KMS-11 (cell line): ENCODE measurements at regions not wholly inside any gene's neighbourhood (a gene's known extent, or its start where the extent isn't known, plus 50 kb on each side); places are given as distances from the start of the nearest gene placed in this dataset.

Source experiments
- H2AFZ ChIP-seq: fragments of 200-600 bp; sonication (generic); 2 replicates; pipeline ENCODE4 v1.6.1; 2016; ENCODE audit warnings: antibody characterized with exemption, mixed run types, low read depth
- H3K27ac ChIP-seq: fragments of 200-600 bp; sonication (generic); 2 replicates; pipeline ENCODE4 v1.6.1; 2016; ENCODE audit warnings: mild to moderate bottlenecking, mixed run types
- H3K27me3 ChIP-seq: fragments of 200-600 bp; sonication (generic); 2 replicates; pipeline ENCODE4 v1.6.1; 2017; ENCODE audit warnings: mild to moderate bottlenecking, low read depth, mixed run types, moderate library complexity; ENCODE audit not compliant: insufficient read depth
- H3K36me3 ChIP-seq: fragments of 200-600 bp; sonication (generic); 2 replicates; pipeline ENCODE4 v1.6.1; 2017; ENCODE audit warnings: mild to moderate bottlenecking, mixed run types; ENCODE audit not compliant: insufficient read depth
- H3K4me1 ChIP-seq: fragments of 200-600 bp; sonication (generic); 2 replicates; pipeline ENCODE4 v1.6.1; 2016; ENCODE audit warnings: mild to moderate bottlenecking, low read depth, mixed run types; ENCODE audit not compliant: poor library complexity, severe bottlenecking
- H3K4me2 ChIP-seq: fragments of 200-600 bp; sonication (generic); 2 replicates; pipeline ENCODE4 v1.7.0; 2016; ENCODE audit warnings: mild to moderate bottlenecking, mixed run types
- H3K4me3 ChIP-seq: fragments of 200-600 bp; sonication (generic); IDR thresholded peaks from 2 replicates; pipeline ENCODE4 v1.6.1; 2017; ENCODE audit warnings: low read depth, low read length, mixed read lengths; ENCODE audit not compliant: insufficient read depth
- H3K79me2 ChIP-seq: fragments of 200-600 bp; sonication (generic); 2 replicates; pipeline ENCODE4 v1.6.1; 2016; ENCODE audit warnings: low read depth, mixed run types; ENCODE audit not compliant: insufficient read depth
- H3K9ac ChIP-seq: fragments of 200-600 bp; sonication (generic); 2 replicates; pipeline ENCODE4 v1.6.1; 2016; ENCODE audit warnings: mild to moderate bottlenecking, mixed run types
- H4K20me1 ChIP-seq: fragments of 200-600 bp; sonication (generic); 2 replicates; pipeline ENCODE4 v1.6.1; 2016; ENCODE audit warnings: mild to moderate bottlenecking, mixed run types; ENCODE audit not compliant: insufficient read depth
- TF ChIP-seq, protein P1 (sequence below): fragments of 200-600 bp; sonication (generic); conservative IDR thresholded peaks from 2 replicates; pipeline ENCODE4 v1.6.1; 2017; ENCODE audit warnings: low read depth, mild to moderate bottlenecking, antibody characterized with exemption, low read length, moderate library complexity, mixed read lengths

DNA sequence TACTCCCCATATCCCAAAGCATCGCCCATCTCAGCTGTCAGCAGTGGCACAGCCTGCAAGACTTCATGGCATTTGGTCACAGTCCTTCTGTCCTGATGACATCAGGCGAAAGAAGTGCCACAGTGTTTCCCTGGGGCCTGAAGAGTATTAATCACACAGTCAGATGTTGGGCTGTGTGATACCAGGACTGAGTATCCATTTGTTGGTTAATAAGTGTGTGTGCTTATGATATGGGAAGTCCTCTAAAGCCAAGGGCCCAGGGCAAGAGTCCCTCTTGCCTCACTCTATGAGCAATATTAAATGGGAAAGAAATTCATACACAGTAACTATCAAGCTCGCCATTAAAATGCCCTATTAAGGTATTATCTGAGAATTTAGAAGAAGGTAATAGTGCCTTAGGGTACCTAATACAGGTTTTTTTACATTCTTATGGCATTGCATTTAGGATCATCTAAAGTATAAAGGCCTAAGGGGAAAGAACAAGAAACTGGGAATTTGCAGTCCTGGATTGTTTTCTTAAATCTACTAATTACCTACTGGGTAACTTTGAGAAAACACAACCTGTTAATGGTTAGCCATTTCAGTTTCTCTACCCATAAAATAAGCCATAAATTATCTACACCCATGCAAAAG lies 204.1 kb upstream of the PREP start:
- H3K27ac ChIP-seq: no peak overlapping the region
- no peaks in the 10 kb centered on the region for H3K79me2 ChIP-seq
- TF ChIP-seq, protein P1, sequence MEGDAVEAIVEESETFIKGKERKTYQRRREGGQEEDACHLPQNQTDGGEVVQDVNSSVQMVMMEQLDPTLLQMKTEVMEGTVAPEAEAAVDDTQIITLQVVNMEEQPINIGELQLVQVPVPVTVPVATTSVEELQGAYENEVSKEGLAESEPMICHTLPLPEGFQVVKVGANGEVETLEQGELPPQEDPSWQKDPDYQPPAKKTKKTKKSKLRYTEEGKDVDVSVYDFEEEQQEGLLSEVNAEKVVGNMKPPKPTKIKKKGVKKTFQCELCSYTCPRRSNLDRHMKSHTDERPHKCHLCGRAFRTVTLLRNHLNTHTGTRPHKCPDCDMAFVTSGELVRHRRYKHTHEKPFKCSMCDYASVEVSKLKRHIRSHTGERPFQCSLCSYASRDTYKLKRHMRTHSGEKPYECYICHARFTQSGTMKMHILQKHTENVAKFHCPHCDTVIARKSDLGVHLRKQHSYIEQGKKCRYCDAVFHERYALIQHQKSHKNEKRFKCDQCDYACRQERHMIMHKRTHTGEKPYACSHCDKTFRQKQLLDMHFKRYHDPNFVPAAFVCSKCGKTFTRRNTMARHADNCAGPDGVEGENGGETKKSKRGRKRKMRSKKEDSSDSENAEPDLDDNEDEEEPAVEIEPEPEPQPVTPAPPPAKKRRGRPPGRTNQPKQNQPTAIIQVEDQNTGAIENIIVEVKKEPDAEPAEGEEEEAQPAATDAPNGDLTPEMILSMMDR: no peak
- H3K27me3 ChIP-seq: no peaks in the 10 kb centered on the region
- no peak overlapping the region for H2AFZ ChIP-seq
- no peak overlapping the region for H3K4me2 ChIP-seq
- no peaks in the 10 kb centered on the region for H3K36me3 ChIP-seq
- H3K4me3 ChIP-seq: no peak overlapping the region
- H3K4me1 ChIP-seq: peaks cover 21% of the 10 kb centered on the region
- no peaks in the 10 kb centered on the region for H4K20me1 ChIP-seq
- H3K9ac ChIP-seq: no peak overlapping the region

- Histone ChIP-seq H3K9ac (no peak overlapping the region), H3K27me3 (no peaks in the 10 kb centered on the region), H3K4me1 (peaks cover 44% of the 10 kb centered on the region), H3K27ac (no peak overlapping the region), H3K79me2 (no peaks in the 10 kb centered on the region), H2AFZ (no peak overlapping the region), H3K36me3 (no peaks in the 10 kb centered on the region), H3K4me3 (no peak overlapping the region), H3K4me2 (no peak overlapping the region), H4K20me1 (no peaks in the 10 kb centered on the region)
- TF ChIP-seq, protein P1: no peak
These were observed 201.7 kb upstream of the PREP start for GRCh38 chr6:105604587-105604884.

DNA sequence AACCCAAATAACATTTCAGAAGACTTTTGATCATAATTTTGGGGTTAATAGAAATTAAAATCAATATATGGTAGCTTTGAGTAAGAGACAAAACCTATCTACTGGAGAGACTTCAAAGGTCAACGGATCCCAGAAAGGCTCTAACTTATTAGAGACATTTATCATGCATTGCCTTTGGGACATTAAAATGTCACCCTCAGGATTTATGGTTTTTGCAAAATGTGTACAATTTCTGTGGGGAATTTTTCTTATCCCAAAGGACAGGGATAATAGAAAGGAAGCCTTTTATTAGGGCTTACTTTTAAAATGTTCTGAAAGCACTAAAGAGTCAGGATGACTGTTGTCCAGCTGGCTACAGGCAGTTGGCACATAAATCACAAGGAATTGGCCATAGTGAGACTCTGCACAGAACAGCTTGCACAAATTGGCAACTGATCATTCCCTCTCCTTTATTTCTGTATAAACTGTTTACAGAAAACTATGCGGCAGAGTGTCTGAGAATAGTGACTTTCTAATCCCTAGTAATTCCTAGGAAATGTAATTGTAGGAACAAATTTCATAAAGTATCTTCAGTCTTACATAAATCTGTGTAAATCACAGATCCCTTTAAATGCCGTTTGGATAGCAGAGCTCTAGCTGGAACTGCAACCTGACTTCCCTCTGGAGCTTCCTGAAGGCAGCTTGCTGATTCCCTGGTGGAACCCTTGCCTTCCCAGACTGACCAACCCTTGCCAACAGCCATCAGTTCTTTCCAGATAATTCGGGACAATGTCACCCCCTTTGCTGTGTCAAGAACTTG lies 201.1 kb upstream of the PREP start:
- Histone ChIP-seq H3K27ac (no peak overlapping the region), H3K4me1 (peaks cover 49% of the 10 kb centered on the region)

DNA sequence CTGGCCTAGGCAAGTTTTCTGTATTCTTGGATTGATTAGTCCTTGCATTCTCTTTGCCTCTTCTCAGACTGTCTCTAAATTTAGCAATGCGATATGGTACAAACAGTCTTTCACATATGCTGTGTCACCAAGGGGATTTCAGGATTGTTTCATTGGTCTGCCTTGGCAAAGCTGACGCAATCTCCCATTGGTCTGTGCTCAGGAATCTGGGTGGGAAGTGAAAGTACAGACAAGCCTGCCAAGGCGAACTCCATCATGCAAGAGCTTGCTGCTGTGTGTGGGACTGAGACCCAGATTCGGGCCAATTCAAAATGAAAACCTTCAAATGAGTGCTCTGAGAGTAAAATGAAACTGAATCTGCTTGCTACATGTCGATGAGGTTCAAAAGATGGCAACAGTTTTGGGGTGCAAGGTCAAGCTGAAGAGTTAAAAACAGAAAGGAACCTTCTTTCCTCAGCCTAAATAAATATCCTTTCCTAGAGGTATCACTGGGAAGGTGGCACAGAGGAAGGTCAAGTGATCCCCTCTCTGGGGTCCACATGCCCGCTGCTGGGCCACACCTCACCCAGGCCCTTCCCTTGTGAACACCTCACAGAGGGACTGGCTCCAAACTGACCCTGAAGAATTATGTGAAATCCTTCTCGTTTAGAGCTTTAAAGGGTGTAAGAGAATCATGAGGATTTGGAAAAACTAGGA lies 198.8 kb upstream of the PREP start:
- peak overlapping the region; percentile 92 for H3K4me2 ChIP-seq
- H3K27me3 ChIP-seq: no peaks in the 10 kb centered on the region
- H3K27ac ChIP-seq: peak overlapping the region; percentile 91
- no peaks in the 10 kb centered on the region for H4K20me1 ChIP-seq
- H3K9ac ChIP-seq: peak overlapping the region; percentile 66
- TF ChIP-seq, protein P1: no peak
- peaks cover 60% of the 10 kb centered on the region for H3K4me1 ChIP-seq
- H3K79me2 ChIP-seq: no peaks in the 10 kb centered on the region
- H3K36me3 ChIP-seq: no peaks in the 10 kb centered on the region
- H2AFZ ChIP-seq: peak overlapping the region; percentile 66
- no peak overlapping the region for H3K4me3 ChIP-seq

More for the DNA sequence above, 201.1 kb upstream of the PREP start:
- no peaks in the 10 kb centered on the region for H3K27me3 ChIP-seq
- TF ChIP-seq, protein P1: no peak
- no peaks in the 10 kb centered on the region for H3K36me3 ChIP-seq
- H2AFZ ChIP-seq: no peak overlapping the region
- no peak overlapping the region for H3K9ac ChIP-seq
- no peaks in the 10 kb centered on the region for H3K79me2 ChIP-seq
- no peak overlapping the region for H3K4me2 ChIP-seq
- no peak overlapping the region for H3K4me3 ChIP-seq
- H4K20me1 ChIP-seq: no peaks in the 10 kb centered on the region
